ENCODE measurements at regions not wholly inside any gene's neighbourhood (a gene's known extent, or its start where the extent isn't known, plus 50 kb on each side); places are given as distances from the start of the nearest gene placed in this dataset.

DNA sequence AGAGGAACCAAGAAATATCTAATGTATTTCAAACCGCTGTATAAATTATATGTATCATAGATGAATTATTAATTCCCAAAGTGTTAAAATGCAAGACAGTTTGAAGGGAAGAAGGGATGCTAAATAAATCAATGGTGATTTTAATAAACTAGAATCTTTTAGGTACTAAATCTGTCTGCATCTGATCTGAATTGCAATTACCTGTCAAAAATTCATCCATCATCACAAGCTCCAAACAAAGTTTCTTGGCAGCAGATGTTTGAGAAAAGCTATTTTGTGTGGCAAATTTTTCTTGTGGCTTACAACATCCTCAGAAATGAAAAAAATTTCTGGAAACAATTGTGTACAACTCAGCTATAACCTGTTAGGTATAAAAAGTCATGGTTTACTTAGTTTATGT, 816.0 kb upstream of the NDST4 start:
- ATAC-seq (no peak), DNase-seq (ENCODE audit: low spot score) (no peak)
- H3K27ac ChIP-seq (ENCODE audit: low read depth), result no peak overlapping the region
- TF ChIP-seq ZNF331 (CRISPR knock-in tag; IDR thresholded peaks at IDR 0.05; ENCODE audit: low read depth), result no peak
- TF ChIP-seq EZH2 (IDR thresholded peaks at IDR 0.05; ENCODE audit: low read depth, unreplicated experiment), result no peak
- no peak for TF ChIP-seq CTCF (conservative IDR thresholded peaks at IDR 0.05; ENCODE audit: low read depth in 2 of 2)
- TF ChIP-seq ZNF462 (CRISPR knock-in tag; IDR thresholded peaks at IDR 0.05), result no peak
- TF ChIP-seq JUNB (IDR thresholded peaks at IDR 0.05; ENCODE audit: unreplicated experiment), result no peak
- no peaks in the 10 kb centered on the region for H3K9me2 ChIP-seq (ENCODE audit: insufficient read depth)
- no peaks in the 10 kb centered on the region for H3F3A ChIP-seq (replicated peaks; ENCODE audit: low read depth)
- no peaks in the 10 kb centered on the region for H3K36me3 ChIP-seq (ENCODE audit: insufficient read depth)
- Mint-ChIP-seq H3K4me1 (no peaks in the 10 kb centered on the region), H3K27me3 (ENCODE audit: insufficient read depth, low read depth, poor library complexity) (peaks cover 2% of the 10 kb centered on the region), H3K4me3 (no peak overlapping the region), H3K9me3 (no peaks in the 10 kb centered on the region), H3K36me3 (ENCODE audit: low read depth) (no peaks in the 10 kb centered on the region), H3K27ac (no peak overlapping the region)
- H3K4me2 ChIP-seq, result no peak overlapping the region
- no peaks in the 10 kb centered on the region for H3K79me2 ChIP-seq (replicated peaks; ENCODE audit: insufficient read depth)
- no peak overlapping the region for H3K4me3 ChIP-seq
- no peaks in the 10 kb centered on the region for H3K4me1 ChIP-seq (ENCODE audit: insufficient read depth)
- H2AFZ ChIP-seq, result no peak overlapping the region
- no peaks in the 10 kb centered on the region for H4K20me1 ChIP-seq (replicated peaks; ENCODE audit: insufficient read depth)
- no peaks in the 10 kb centered on the region for H3K27me3 ChIP-seq (ENCODE audit: insufficient read depth)

All from GM23338 (cell line).